Colonic mucosa (tissue), 4 donors: ENCODE measurements at regions not wholly inside any gene's neighbourhood (a gene's known extent, or its start where the extent isn't known, plus 50 kb on each side); places are given as distances from the start of the nearest gene placed in this dataset.

ENCODE experiments used
- DNase-seq: peaks from one replicate; pipeline ENCODE4 v3.0.0-alpha.2; 2020
- H3K27ac ChIP-seq: fragments of 200-600 bp; one replicate; pipeline ENCODE4 v1.8.0; 2021
- H3K27me3 ChIP-seq: fragments of 200-600 bp; one replicate; pipeline ENCODE4 v1.8.0; 2021
- H3K36me3 ChIP-seq: fragments of 200-600 bp; one replicate; pipeline ENCODE4 v1.8.0; 2021
- H3K4me1 ChIP-seq: fragments of 200-600 bp; one replicate; pipeline ENCODE4 v1.8.0; 2021; ENCODE audit warnings: mild to moderate bottlenecking
- H3K4me3 ChIP-seq: fragments of 200-600 bp; one replicate; pipeline ENCODE4 v1.8.0; 2021
- H3K9ac ChIP-seq, 2 donors: one replicate each; pipeline ENCODE4 v1.7.0; 2013; ENCODE audit warnings: control low read depth in 2 of 2, low read depth in 2 of 2, low read length in 2 of 2
- H3K9me3 ChIP-seq: fragments of 200-600 bp; one replicate; pipeline ENCODE4 v1.8.0; 2021
- intact Hi-C: fragments of 100-400 bp; cut with DNase I; formaldehyde crosslinking; loops from one replicate; pipeline ENCODE4 v1.14.1; 2022
- TF ChIP-seq, protein P1 (sequence below): fragments of 200-600 bp; IDR thresholded peaks from one replicate; pipeline ENCODE4 v1.8.0; 2022; ENCODE audit warnings: antibody characterized with exemption, mild to moderate bottlenecking
- donor health status: healthy.
- donor health status: DM: no; HTN: no; CAD: no.
- donor health status: DM: no; HTN: no; CAD: no.

DNA sequence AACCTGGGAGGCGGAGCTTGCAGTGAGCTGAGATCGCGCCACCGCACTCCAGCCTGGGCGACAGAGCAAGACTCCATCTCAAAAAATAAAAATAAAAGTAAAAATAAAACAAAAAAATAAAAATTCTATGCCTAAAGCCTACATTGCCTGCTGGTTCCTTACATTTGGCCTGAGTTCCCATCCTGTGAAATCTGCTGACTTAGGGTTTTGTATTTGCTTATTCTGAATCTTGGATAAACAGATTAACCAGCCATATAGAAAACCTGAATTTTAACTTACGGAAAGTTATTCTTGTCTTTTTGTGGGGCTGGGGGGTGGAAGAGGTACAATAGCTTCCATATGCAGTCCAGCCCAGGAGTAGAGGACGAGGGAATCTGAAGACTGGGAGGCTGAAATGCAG is 73.7 kb upstream of the UMPS start:
- TF ChIP-seq, protein P1, sequence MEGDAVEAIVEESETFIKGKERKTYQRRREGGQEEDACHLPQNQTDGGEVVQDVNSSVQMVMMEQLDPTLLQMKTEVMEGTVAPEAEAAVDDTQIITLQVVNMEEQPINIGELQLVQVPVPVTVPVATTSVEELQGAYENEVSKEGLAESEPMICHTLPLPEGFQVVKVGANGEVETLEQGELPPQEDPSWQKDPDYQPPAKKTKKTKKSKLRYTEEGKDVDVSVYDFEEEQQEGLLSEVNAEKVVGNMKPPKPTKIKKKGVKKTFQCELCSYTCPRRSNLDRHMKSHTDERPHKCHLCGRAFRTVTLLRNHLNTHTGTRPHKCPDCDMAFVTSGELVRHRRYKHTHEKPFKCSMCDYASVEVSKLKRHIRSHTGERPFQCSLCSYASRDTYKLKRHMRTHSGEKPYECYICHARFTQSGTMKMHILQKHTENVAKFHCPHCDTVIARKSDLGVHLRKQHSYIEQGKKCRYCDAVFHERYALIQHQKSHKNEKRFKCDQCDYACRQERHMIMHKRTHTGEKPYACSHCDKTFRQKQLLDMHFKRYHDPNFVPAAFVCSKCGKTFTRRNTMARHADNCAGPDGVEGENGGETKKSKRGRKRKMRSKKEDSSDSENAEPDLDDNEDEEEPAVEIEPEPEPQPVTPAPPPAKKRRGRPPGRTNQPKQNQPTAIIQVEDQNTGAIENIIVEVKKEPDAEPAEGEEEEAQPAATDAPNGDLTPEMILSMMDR: no peak
- Histone ChIP-seq H3K9me3 (no peaks in the 10 kb centered on the region), H3K27ac (no peak overlapping the region), H3K27me3 (no peaks in the 10 kb centered on the region), H3K36me3 (no peaks in the 10 kb centered on the region), H3K4me1 (no peaks in the 10 kb centered on the region), H3K9ac (no peak overlapping the region), H3K4me3 (no peak overlapping the region)
- no peak for DNase-seq
- intact Hi-C loops: no loop called here

DNA sequence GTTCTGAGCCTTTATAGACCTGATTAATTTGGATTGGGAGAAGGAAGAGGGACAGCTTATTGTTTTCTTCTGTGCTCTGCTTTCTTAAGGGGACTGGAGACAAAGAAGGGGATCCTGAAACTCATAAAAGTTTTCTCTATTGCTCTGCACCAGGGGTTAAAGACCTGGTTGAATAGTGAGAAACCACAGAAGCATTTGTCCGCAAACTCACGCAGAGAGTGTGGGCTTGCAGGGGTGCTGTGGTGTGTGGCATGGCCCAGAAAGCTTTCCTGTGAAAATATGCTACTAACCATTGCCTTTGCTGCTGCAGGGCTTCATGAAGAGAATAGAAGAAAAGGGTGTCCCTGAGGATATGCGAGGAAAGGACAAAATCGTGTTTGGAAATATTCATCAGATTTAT is 73.1 kb upstream of the UMPS start:
- intact Hi-C loops: no loop called here
- no peaks in the 10 kb centered on the region for H3K36me3 ChIP-seq

DNA sequence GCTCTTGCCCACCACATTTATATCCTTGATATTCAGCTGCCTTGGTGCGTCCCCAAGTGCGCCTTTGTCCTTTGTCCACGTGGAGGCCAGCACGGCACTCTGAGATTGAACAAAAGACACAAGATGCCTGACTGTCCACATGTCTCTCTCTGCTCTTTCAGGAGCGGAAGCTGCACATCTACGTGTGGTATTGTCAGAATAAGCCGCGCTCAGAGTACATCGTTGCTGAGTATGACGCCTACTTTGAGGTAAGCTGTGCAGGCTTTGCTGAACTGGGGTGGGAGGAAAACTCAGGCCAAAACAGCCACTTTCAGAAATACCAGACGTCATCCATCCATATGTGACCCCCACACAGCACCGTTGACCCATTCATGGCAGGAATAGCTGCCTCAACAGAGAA is 72.0 kb upstream of the UMPS start:
- no peak overlapping the region for H3K4me3 ChIP-seq
- H3K9me3 ChIP-seq: no peaks in the 10 kb centered on the region
- intact Hi-C loops: no loop called here
- H3K27ac ChIP-seq: no peak overlapping the region
- H3K27me3 ChIP-seq: no peaks in the 10 kb centered on the region
- H3K36me3 ChIP-seq: no peaks in the 10 kb centered on the region
- TF ChIP-seq, protein P1: no peak
- H3K4me1 ChIP-seq: no peaks in the 10 kb centered on the region
- no peak overlapping the region for H3K9ac ChIP-seq
- DNase-seq: no peak

More for the DNA sequence above, 73.1 kb upstream of the UMPS start:
- Histone ChIP-seq H3K9me3 (no peaks in the 10 kb centered on the region), H3K4me1 (no peaks in the 10 kb centered on the region), H3K27ac (no peak overlapping the region), H3K27me3 (no peaks in the 10 kb centered on the region), H3K9ac (no peak overlapping the region), H3K4me3 (no peak overlapping the region)
- TF ChIP-seq, protein P1: no peak
- no peak for DNase-seq

DNA sequence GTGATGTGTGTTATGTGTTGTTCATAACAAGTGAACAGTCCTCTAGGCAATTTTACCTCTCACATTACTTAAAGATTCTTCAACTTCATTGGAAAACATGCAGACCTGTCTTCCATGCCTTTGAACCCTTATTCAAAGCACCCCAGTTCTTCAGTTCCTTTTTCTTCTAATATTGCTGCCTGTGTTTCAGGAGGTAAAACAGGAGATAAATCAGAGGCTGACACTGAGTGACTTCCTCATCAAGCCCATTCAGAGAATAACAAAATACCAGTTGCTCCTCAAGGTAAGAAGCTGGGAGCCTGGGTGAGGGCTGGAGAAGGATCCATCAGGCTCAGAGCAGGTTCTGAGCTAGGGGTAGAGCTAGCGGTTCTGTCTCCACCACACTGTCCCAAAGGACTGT is 71.1 kb upstream of the UMPS start:
- Histone ChIP-seq H3K27me3 (no peaks in the 10 kb centered on the region), H3K4me1 (no peaks in the 10 kb centered on the region), H3K27ac (no peak overlapping the region), H3K36me3 (no peaks in the 10 kb centered on the region), H3K9me3 (no peaks in the 10 kb centered on the region), H3K9ac (no peak overlapping the region), H3K4me3 (no peak overlapping the region)
- no peak for DNase-seq
- intact Hi-C loops: no loop called here
- TF ChIP-seq, protein P1: no peak

DNA sequence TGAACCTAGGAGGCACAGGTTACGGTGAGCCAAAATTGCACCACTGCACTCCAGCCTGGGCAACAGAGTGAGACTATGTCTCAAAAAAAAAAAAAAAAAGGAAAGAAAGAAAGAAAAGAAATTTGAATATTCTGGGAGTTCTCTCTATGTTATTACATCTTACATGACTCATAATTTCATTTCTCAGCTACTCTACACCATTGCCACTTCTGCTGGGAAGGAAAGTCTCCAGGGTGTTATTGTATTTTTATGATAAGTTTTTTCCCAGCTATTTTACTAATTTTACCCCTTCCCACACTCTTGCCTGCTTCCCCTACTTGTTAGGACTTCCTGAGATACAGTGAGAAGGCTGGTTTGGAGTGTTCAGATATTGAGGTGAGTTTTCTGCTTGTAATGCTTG is 69.7 kb upstream of the UMPS start:
- no peak for DNase-seq
- Histone ChIP-seq H3K4me1 (no peaks in the 10 kb centered on the region), H3K27me3 (no peaks in the 10 kb centered on the region), H3K36me3 (no peaks in the 10 kb centered on the region), H3K4me3 (no peak overlapping the region), H3K27ac (no peak overlapping the region), H3K9ac (no peak overlapping the region), H3K9me3 (no peaks in the 10 kb centered on the region)
- intact Hi-C loops: no loop called here
- TF ChIP-seq, protein P1: no peak

DNA sequence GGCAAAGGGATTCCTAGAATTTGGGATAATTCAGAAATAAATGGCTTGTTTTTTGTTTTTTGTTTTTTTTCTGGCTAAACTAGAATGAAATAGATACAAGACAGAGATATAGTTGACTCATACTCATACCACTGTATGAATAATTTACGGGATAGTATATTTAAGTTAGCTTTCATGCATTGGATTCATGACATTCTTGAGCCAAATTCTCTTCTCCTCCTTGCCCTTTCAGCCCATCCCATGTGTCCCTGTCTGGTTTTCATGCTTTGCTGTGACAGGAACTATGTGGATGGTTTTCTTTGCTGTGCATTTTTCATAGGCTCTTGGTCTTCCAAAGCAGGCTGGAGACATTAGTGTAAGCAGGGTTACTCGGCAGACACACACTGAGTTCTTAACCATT is 66.6 kb upstream of the UMPS start:
- intact Hi-C loops: no loop called here
- TF ChIP-seq, protein P1: no peak
- no peaks in the 10 kb centered on the region for H3K36me3 ChIP-seq
- no peak overlapping the region for H3K27ac ChIP-seq
- H3K27me3 ChIP-seq: no peaks in the 10 kb centered on the region
- DNase-seq: no peak
- H3K9ac ChIP-seq: no peak overlapping the region
- H3K4me3 ChIP-seq: no peak overlapping the region
- H3K4me1 ChIP-seq: no peaks in the 10 kb centered on the region
- H3K9me3 ChIP-seq: no peaks in the 10 kb centered on the region
